ENCODE measurements at regions not wholly inside any gene's neighbourhood (a gene's known extent, or its start where the extent isn't known, plus 50 kb on each side); places are given as distances from the start of the nearest gene placed in this dataset.
"Not testable (repeated sequence)": the region's sequence is repeated elsewhere in the genome, so short reads cannot be mapped to it uniquely, and the experiment has no call there.

- no peak for DNase-seq
Observed at GRCh38 chr13:103516015-103516795, 450.0 kb upstream of the SLC10A2 start.

DNA sequence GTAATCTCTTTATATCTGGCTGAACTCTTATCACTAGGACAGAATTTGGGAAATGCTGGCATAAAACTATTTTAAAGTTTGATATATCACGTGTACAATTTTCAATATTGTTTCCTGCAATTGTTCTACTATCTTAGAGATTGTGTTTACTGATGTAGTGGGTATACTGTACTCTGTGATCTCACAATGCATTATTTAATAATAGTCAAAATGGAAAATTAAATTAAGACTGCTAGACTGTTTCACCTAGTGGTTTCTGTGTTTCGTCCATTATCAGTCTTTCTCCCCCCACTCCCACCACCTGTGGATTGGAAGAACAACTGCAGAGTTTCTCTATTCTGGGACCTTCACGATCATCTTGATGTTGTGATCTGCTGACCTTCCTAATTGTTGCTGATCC is 449.2 kb upstream of the SLC10A2 start:
- no peak for DNase-seq

GRCh38 chr13:103514619-103515018 is 448.4 kb upstream of the SLC10A2 start:
- DNase-seq: no peak

DNA sequence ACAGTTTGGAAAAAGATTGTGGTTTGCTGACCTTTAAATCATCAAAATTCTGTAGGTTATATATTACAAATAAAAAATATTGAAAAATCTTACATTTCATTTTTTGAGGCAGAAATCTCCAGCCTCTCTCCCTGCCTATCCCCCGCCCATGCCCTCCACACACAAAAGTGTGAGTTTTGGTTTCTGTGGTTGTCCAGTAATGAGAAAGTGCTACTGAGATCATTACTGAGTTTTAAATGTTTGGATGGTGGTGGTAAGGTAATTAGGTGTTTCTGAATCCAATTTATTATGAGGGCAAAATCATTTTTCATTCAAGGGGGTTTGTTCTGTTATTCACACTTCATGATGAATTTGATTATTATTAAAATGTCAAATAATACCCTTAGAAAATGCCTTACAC is 448.0 kb upstream of the SLC10A2 start:
- no peak for DNase-seq

GRCh38 chr13:103510007-103510535 is 443.9 kb upstream of the SLC10A2 start:
- DNase-seq: no peak

GRCh38 chr13:103497404-103497803 is 431.2 kb upstream of the SLC10A2 start:
- no peak for DNase-seq

DNA sequence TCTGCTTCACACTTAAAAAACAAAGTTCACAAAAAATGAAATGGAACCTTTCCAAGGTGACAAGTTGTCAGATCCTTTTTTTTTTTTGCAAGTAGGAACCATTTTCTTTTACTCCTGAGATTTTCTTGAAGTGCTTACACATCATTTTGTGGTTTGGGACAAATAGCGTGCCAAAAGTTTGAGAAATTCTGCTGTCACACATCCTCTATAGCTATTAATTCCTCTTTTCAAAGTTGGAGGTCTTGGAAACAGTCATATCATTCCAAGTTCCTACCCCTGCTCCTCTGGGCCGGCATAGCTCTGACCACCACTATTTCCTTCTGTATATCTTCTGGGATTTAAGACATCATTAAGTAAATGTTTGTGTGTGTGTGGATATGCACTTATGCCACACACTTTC is 421.6 kb upstream of the SLC10A2 start:
- DNase-seq: no peak

GRCh38 chr13:103473081-103473480 is 406.9 kb upstream of the SLC10A2 start:
- no peak for DNase-seq

GRCh38 chr13:103471896-103472295 is 405.7 kb upstream of the SLC10A2 start:
- DNase-seq: no peak

DNA sequence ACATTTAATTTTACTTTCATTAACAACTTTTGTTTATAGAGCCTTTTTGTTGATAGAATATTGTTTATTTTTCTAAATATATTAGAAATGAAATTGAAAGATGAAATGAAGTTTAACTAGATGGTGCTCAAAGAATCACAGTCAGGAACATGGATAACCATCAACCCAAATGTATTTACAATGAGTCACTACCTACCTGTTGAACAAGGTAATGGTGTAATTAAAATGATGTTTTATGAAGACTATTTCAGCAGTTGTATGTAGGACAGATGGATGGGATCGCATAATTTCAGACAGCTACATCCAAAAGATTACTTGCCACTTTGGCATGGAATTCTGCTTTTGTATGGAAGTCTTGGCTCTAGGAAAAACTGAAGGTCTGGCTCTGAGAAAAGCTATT is 403.6 kb upstream of the SLC10A2 start:
- DNase-seq: no peak

- DNase-seq: no peak
Observed at GRCh38 chr13:103466761-103467160, 400.5 kb upstream of the SLC10A2 start.

- DNase-seq: not testable (repeated sequence)
Observed at GRCh38 chr13:103460246-103460645, 394.0 kb upstream of the SLC10A2 start.

- DNase-seq: not testable (repeated sequence)
Observed at GRCh38 chr13:103457050-103457449, 390.8 kb upstream of the SLC10A2 start.

- no peak for DNase-seq
Observed at GRCh38 chr13:103451656-103452055, 385.4 kb upstream of the SLC10A2 start.

DNA sequence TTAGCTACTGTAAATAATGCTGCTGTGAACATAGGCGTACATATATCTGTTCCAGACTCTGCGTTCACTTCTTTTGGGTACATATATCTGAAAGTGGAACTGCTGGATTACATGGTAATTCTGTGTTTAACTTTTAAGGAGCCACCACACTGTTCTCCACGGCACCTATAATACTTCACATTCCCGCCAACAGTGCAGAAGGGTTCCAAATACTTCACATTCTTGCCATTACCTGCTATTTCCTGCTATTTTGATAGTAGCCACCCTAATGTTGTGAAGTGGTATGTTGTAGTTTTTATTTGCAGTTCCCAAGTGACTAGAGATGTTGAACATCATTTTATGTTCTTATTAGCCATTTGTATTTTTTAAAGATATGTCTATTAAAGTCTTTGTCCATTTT is 377.4 kb upstream of the SLC10A2 start:
- no peak for DNase-seq

DNA sequence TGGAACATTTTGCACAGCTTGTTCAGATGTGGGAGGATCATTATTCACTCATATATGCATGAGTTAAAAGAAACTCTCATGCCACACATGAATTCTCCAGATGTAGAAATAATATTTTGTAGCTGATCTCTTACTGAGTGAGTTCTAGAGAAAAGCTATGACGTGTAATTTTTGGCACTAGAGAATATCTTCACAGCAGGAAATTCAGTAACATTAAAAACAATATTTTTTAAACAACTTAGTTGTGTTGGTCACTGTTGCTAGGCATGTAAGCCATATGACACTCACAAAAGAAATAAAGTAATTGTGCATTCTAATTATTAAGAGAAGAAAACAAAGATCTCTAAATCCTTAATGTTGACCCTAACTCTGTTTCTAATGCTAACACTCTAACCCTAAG is 371.4 kb upstream of the SLC10A2 start:
- DNase-seq: no peak

DNA sequence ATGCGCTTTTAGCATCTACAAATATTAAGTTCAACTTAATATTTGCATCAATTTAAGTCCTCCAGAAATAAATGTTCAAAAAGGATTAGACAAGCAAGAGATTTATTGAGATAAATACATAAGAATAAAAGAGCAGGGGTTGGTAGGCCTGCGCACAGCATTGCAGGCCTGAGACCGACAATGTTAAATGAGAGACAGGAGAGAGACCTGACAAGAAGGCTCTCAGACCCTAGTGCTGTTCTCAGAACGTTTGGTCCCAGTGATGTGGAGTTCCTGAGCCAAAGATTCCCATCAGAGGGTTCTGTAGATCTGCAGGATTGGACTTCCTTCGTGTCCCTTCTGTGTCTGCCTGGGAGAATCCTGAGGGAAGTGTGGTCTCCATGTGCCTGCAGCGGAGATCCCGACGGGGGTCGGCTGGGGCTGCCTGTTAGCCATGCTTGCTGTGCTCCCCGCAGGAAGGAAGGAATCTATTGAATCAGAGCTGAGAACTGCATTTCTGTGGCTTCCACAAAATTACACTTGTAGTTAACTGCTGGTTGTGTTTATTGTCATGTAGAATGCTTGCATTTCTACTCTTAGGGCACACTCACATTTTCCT is 369.9 kb upstream of the SLC10A2 start:
- no peak for DNase-seq

DNA sequence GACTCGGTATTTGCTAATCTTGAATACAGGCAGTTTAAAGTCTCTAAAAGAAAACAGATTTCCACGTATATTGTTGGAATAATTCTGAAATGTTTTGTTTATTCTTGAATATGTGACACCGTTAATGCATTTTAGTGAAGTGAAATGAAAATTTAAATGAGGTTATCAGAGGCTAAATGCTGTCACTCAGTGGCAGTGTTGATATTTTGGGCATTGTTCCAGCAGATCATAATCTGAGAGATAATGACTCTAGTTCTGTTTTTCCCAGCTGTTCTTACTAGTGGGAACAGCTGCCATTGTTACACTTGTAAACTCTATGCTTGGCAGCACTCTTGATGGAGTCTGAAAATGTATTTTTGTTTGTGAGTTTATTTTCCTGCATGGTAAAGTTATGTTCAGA is 365.6 kb upstream of the SLC10A2 start:
- DNase-seq: no peak

DNA sequence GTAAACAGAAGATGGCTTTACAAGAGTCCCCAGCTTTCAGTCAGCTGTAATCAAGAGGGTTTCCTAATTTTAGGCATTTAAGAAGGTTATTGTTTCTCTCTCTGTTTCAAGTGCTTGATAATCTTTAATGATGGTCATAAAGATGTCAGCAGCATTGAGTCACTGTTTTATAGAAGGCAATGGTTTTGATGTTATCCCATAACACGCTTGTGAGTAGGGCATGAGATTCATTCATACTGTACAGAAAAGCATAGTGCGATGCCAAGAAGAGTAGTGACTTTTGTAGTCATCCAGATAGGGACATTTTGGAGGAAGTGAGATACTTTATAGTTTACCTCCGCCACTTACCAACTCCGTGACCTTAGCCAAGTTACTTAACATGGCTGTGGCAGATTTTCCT is 364.2 kb upstream of the SLC10A2 start:
- DNase-seq: no peak

DNA sequence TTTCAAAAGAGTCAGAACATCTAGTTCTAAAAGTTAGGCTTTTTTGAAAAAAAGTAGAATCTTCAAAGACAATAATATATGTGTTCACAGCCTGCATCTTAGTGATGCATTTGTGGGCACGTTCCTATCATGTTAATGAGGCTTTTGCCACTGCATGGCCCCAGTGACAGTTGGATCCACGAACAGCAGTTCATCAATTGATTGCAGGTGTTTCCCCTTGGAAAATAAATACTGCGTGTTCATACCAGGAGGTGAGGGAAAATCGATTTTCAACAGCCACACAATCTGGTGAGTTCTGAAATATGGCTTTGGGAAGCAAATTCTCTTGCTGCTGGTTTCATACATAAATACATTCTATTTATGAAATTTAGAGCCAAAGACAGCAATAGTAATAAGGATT is 343.8 kb upstream of the SLC10A2 start:
- no peak for DNase-seq

DNA sequence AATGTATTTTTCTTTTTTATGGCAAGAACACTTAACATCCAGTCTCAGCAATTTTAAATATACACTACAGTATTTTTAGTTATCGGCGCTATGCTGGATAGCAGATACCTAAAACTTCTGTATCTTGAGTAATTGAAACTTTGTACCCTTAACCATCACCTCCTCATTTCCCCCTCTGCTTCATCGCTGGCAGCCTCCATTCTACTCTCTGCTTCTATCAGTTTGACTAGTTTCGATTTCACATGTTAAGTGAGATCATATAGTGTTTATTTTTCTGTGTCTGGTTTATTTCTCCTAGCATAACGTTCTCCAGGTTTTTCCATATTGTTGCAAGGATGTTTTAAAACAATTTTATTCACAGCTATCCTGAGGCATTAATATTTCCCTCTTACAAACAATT is 340.8 kb upstream of the SLC10A2 start:
- DNase-seq: no peak

GRCh38 chr13:103405297-103405696 is 339.1 kb upstream of the SLC10A2 start:
- no peak for DNase-seq

- no peak for DNase-seq
Observed at GRCh38 chr13:103403814-103404213, 337.6 kb upstream of the SLC10A2 start.

- DNase-seq: no peak
Observed at GRCh38 chr13:103403148-103403740, 337.0 kb upstream of the SLC10A2 start.

All from CD4-positive, alpha-beta T cell treated with Interleukin-1 beta for 1 hour (primary cell).